GM12872 (cell line): ENCODE measurements at regions not wholly inside any gene's neighbourhood (a gene's known extent, or its start where the extent isn't known, plus 50 kb on each side); places are given as distances from the start of the nearest gene placed in this dataset.

Experiments
- CTCF ChIP-seq: IDR thresholded peaks from 3 replicates; pipeline ENCODE4 v1.5.1; 2011; ENCODE audit warnings: low read depth, mild to moderate bottlenecking, low read length, moderate library complexity; ENCODE audit not compliant: insufficient read depth

GRCh38 chr10:129056734-129057689 lies 410.0 kb upstream of the MGMT start:
- no peak for TF ChIP-seq CTCF

- TF ChIP-seq CTCF, result no peak
Observed at GRCh38 chr10:129057856-129058663, 409.0 kb upstream of the MGMT start.

GRCh38 chr10:129058664-129059155 lies 408.3 kb upstream of the MGMT start:
- TF ChIP-seq CTCF, result no peak

- TF ChIP-seq CTCF, result no peak
Observed at GRCh38 chr10:129059977-129060376, 407.1 kb upstream of the MGMT start.

GRCh38 chr10:129063212-129063611 lies 403.8 kb upstream of the MGMT start:
- TF ChIP-seq CTCF, result no peak

GRCh38 chr10:129063877-129064276 lies 403.2 kb upstream of the MGMT start:
- no peak for TF ChIP-seq CTCF

GRCh38 chr10:129074939-129075338 lies 392.1 kb upstream of the MGMT start:
- TF ChIP-seq CTCF, result no peak
